Mammary epithelial cell (primary cell): ENCODE measurements at regions not wholly inside any gene's neighbourhood (a gene's known extent, or its start where the extent isn't known, plus 50 kb on each side); places are given as distances from the start of the nearest gene placed in this dataset.

Experiments
- CTCF ChIP-seq, 2 donors: IDR thresholded peaks in 1 of 2; conservative IDR thresholded peaks in 1 of 2; 2 replicates each; pipeline ENCODE4 v1.5.1; 2011 to 2012; ENCODE audit warnings: inconsistent platforms in 2 of 2, low read length in 2 of 2, mild to moderate bottlenecking in 2 of 2, control low read depth in 1 of 2, low read depth in 1 of 2; ENCODE audit not compliant: insufficient read depth in 1 of 2; ENCODE audit errors: extremely low read depth in 1 of 2
- EZH2 ChIP-seq: IDR thresholded peaks from 2 replicates; pipeline ENCODE4 v1.6.1; 2012; ENCODE audit warnings: low read length, inconsistent platforms, borderline replicate concordance

DNA sequence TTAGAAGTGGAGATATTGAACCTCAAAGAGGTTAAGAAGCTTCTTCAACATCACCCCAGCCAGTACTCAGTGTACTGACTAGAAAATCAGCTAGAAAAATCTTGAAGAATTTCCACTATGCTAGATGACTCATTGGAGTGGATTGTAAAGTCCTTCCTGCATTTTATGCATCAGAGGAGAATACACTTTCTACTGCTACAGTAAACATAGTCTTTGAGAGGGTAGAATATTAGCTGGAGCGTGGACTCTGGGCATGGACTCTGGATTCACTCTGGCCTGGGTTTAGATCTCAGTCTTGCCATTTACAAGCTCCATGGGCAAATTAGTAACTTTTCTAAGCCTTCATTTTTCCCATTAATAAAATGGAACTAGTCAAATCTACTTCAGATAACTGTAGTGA lies 215.9 kb downstream of the IRS1 start:
- TF ChIP-seq CTCF (conservative IDR thresholded peaks at IDR 0.05 in 1 of 2, IDR thresholded peaks at IDR 0.05 in 1 of 2; ENCODE audit: extremely low read depth in 1 of 2, insufficient read depth in 1 of 2, low read depth in 1 of 2, low read length in 2 of 2), result no peak
- no peak for TF ChIP-seq EZH2
